Esophagus (tissue), 2 donors: ENCODE measurements at regions not wholly inside any gene's neighbourhood (a gene's known extent, or its start where the extent isn't known, plus 50 kb on each side); places are given as distances from the start of the nearest gene placed in this dataset.

Experiments used
- H3K27ac ChIP-seq, 2 donors: one replicate each; pipeline ENCODE4 v1.5.1; 2013; ENCODE audit warnings: low read depth in 2 of 2, mild to moderate bottlenecking in 2 of 2, inconsistent platforms in 1 of 2, low read length in 1 of 2, moderate library complexity in 1 of 2
- H3K27me3 ChIP-seq, 2 donors: one replicate each; pipeline ENCODE4 v1.6.1; 2013; ENCODE audit warnings: low read length in 2 of 2, control low read depth in 1 of 2, mild to moderate bottlenecking in 1 of 2; ENCODE audit not compliant: insufficient read depth in 2 of 2, control insufficient read depth in 1 of 2
- H3K36me3 ChIP-seq, 2 donors: one replicate each; pipeline ENCODE4 v1.6.1; 2013; ENCODE audit warnings: low read length in 1 of 2; ENCODE audit not compliant: control insufficient read depth in 2 of 2, insufficient read depth in 2 of 2
- H3K4me1 ChIP-seq, 2 donors: one replicate each; pipeline ENCODE4 v1.6.1; 2013; ENCODE audit warnings: low read length in 1 of 2; ENCODE audit not compliant: control insufficient read depth in 2 of 2, insufficient read depth in 2 of 2
- H3K4me3 ChIP-seq, 2 donors: one replicate each; pipeline ENCODE4 v1.5.1; 2013; ENCODE audit warnings: low read length in 2 of 2, mild to moderate bottlenecking in 2 of 2, low read depth in 1 of 2, moderate library complexity in 1 of 2
- H3K9me3 ChIP-seq, 2 donors: one replicate each; pipeline ENCODE4 v1.6.1; 2013; ENCODE audit warnings: mild to moderate bottlenecking in 2 of 2, low read depth in 1 of 2, low read length in 1 of 2, moderate library complexity in 1 of 2; ENCODE audit not compliant: control insufficient read depth in 2 of 2, insufficient read depth in 1 of 2
- WGBS, 2 donors: extraction: QIAGEN DNeasy Blood & Tissue Kit; methylation state at CpG; one replicate each; pipeline ENCODE4 v1.1.7; 2013; 5-methylcytosine and 5-hydroxymethylcytosine counted together
- donor health status: healthy with polysubstance abuse.
- donor health status: Bipolar disorder and iron deficiency.

- 92% methylated on average over 1 of the region's 1 CpG for WGBS, 2 donors
- peaks cover 0 to 3% of the 10 kb centered on the region in 2 donors for H3K9me3 ChIP-seq
These were observed 609.9 kb downstream of the ACTL7B start for GRCh38 chr9:108245901-108246300.

GRCh38 chr9:108245331-108245730, 610.5 kb downstream of the ACTL7B start:
- no peaks in the 10 kb centered on the region for H3K27me3 ChIP-seq
- H3K9me3 ChIP-seq: peaks cover 0 to 3% of the 10 kb centered on the region in 2 donors
- H3K36me3 ChIP-seq: no peaks in the 10 kb centered on the region
- H3K27ac ChIP-seq: no peak overlapping the region
- WGBS, 2 donors: 58 to 64% methylated on average over 2 of the region's 2 CpGs
- H3K4me3 ChIP-seq: no peak overlapping the region
- no peaks in the 10 kb centered on the region for H3K4me1 ChIP-seq

More at GRCh38 chr9:108245901-108246300, 609.9 kb downstream of the ACTL7B start:
- H3K27ac ChIP-seq: no peak overlapping the region
- H3K36me3 ChIP-seq: no peaks in the 10 kb centered on the region
- H3K4me3 ChIP-seq: no peak overlapping the region
- no peaks in the 10 kb centered on the region for H3K27me3 ChIP-seq
- no peaks in the 10 kb centered on the region for H3K4me1 ChIP-seq

- Histone ChIP-seq H3K27me3 (no peaks in the 10 kb centered on the region), H3K27ac (no peak overlapping the region), H3K9me3 (peaks cover 0 to 3% of the 10 kb centered on the region in 2 donors), H3K4me1 (no peaks in the 10 kb centered on the region), H3K4me3 (no peak overlapping the region), H3K36me3 (no peaks in the 10 kb centered on the region)
These were observed 611.1 kb downstream of the ACTL7B start for GRCh38 chr9:108244686-108245085.

GRCh38 chr9:108241384-108242073, 614.3 kb downstream of the ACTL7B start:
- 74 to 87% methylated on average over 1 of the region's 1 CpG for WGBS, 2 donors

GRCh38 chr9:108239696-108240321, 616.0 kb downstream of the ACTL7B start:
- Histone ChIP-seq H3K27me3 (no peaks in the 10 kb centered on the region), H3K4me3 (no peak overlapping the region), H3K4me1 (no peaks in the 10 kb centered on the region), H3K36me3 (no peaks in the 10 kb centered on the region), H3K9me3 (no peaks in the 10 kb centered on the region), H3K27ac (no peak overlapping the region)
- 83 to 87% methylated on average over 2 of the region's 2 CpGs for WGBS, 2 donors

More at GRCh38 chr9:108241384-108242073, 614.3 kb downstream of the ACTL7B start:
- no peaks in the 10 kb centered on the region for H3K9me3 ChIP-seq
- no peaks in the 10 kb centered on the region for H3K27me3 ChIP-seq
- H3K4me1 ChIP-seq: no peaks in the 10 kb centered on the region
- H3K4me3 ChIP-seq: no peak overlapping the region
- H3K36me3 ChIP-seq: no peaks in the 10 kb centered on the region
- H3K27ac ChIP-seq: no peak overlapping the region

GRCh38 chr9:108235609-108236008, 620.2 kb downstream of the ACTL7B start:
- no peak overlapping the region for H3K4me3 ChIP-seq
- H3K9me3 ChIP-seq: no peaks in the 10 kb centered on the region
- H3K36me3 ChIP-seq: no peaks in the 10 kb centered on the region
- H3K27me3 ChIP-seq: no peaks in the 10 kb centered on the region
- H3K27ac ChIP-seq: no peak overlapping the region
- no peaks in the 10 kb centered on the region for H3K4me1 ChIP-seq
- 90 to 92% methylated on average over 3 of the region's 3 CpGs for WGBS, 2 donors

- WGBS, 2 donors: 67 to 74% methylated on average over 5 of the region's 5 CpGs
- Histone ChIP-seq H3K4me3 (no peak overlapping the region), H3K4me1 (no peaks in the 10 kb centered on the region), H3K27ac (no peak overlapping the region), H3K9me3 (no peaks in the 10 kb centered on the region), H3K27me3 (no peaks in the 10 kb centered on the region), H3K36me3 (no peaks in the 10 kb centered on the region)
These were observed 621.0 kb downstream of the ACTL7B start for GRCh38 chr9:108234811-108235210.

GRCh38 chr9:108225149-108225800, 630.5 kb downstream of the ACTL7B start:
- no peaks in the 10 kb centered on the region for H3K27me3 ChIP-seq
- H3K36me3 ChIP-seq: no peaks in the 10 kb centered on the region
- peaks cover 0 to 5% of the 10 kb centered on the region in 2 donors for H3K9me3 ChIP-seq
- 76 to 80% methylated on average over 5 of the region's 5 CpGs for WGBS, 2 donors
- H3K27ac ChIP-seq: no peak overlapping the region
- no peaks in the 10 kb centered on the region for H3K4me1 ChIP-seq
- H3K4me3 ChIP-seq: no peak overlapping the region

- peaks cover 0 to 5% of the 10 kb centered on the region in 2 donors for H3K9me3 ChIP-seq
- no peak overlapping the region for H3K27ac ChIP-seq
- H3K4me3 ChIP-seq: no peak overlapping the region
- WGBS, 2 donors: 72 to 80% methylated on average over 3 of the region's 3 CpGs
- no peaks in the 10 kb centered on the region for H3K4me1 ChIP-seq
- H3K36me3 ChIP-seq: no peaks in the 10 kb centered on the region
- no peaks in the 10 kb centered on the region for H3K27me3 ChIP-seq
These were observed 631.1 kb downstream of the ACTL7B start for GRCh38 chr9:108224716-108225115.
